GM23338 (cell line): ENCODE measurements at regions not wholly inside any gene's neighbourhood (a gene's known extent, or its start where the extent isn't known, plus 50 kb on each side); places are given as distances from the start of the nearest gene placed in this dataset.

Experiments
- CREB1 ChIP-seq: fragments of 250-450 bp; sonication (Bioruptor Pico); IDR thresholded peaks from 2 replicates; pipeline ENCODE4 v1.5.0; 2020; ENCODE audit warnings: low read depth, mild to moderate bottlenecking, moderate library complexity
- EZH2 ChIP-seq: fragments of 200-600 bp; sonication (generic); IDR thresholded peaks from one replicate; pipeline ENCODE4 v1.8.0; 2017; ENCODE audit warnings: antibody characterized with exemption, mild to moderate bottlenecking, low read depth; ENCODE audit not compliant: unreplicated experiment
- EZH2phosphoT487 ChIP-seq: fragments of 200-600 bp; sonication (generic); IDR thresholded peaks from one replicate; pipeline ENCODE4 v1.8.1; 2018; ENCODE audit warnings: antibody characterized with exemption; ENCODE audit not compliant: unreplicated experiment
- JUNB ChIP-seq: IDR thresholded peaks from one replicate; pipeline ENCODE4 v1.6.1; 2016; ENCODE audit warnings: antibody characterized with exemption; ENCODE audit not compliant: unreplicated experiment
- NANOG ChIP-seq: IDR thresholded peaks from 2 replicates; pipeline ENCODE4 v1.6.1; 2016; ENCODE audit warnings: antibody characterized with exemption, borderline replicate concordance
- POLR2AphosphoS5 ChIP-seq: IDR thresholded peaks from 2 replicates; pipeline ENCODE4 v1.6.1; 2016; ENCODE audit warnings: antibody characterized with exemption, low read depth
- STAT1 ChIP-seq: IDR thresholded peaks from one replicate; pipeline ENCODE4 v1.6.1; 2016; ENCODE audit warnings: antibody characterized with exemption; ENCODE audit not compliant: unreplicated experiment
- ZNF114 ChIP-seq: fragments of 250-450 bp; sonication (Bioruptor Pico); IDR thresholded peaks from 2 replicates; pipeline ENCODE4 v1.5.0; 2020; ENCODE audit warnings: mild to moderate bottlenecking, moderate library complexity
- ZNF331 ChIP-seq: fragments of 250-450 bp; sonication (Bioruptor Pico); IDR thresholded peaks from 2 replicates; pipeline ENCODE4 v1.5.0; 2020; ENCODE audit warnings: low read depth, mild to moderate bottlenecking, moderate library complexity
- TF ChIP-seq, protein P1 (sequence below): fragments of 250-450 bp; sonication (Bioruptor Pico); IDR thresholded peaks from 2 replicates; pipeline ENCODE4 v1.5.0; 2020; ENCODE audit warnings: mild to moderate bottlenecking, moderate library complexity
- TF ChIP-seq, protein P2 (sequence below): IDR thresholded peaks from 2 replicates; pipeline ENCODE4 v1.6.1; 2016; ENCODE audit warnings: antibody characterized with exemption
- TF ChIP-seq, protein P3 (sequence below), 2 experiments: fragments of 200-600 bp in 1 of 2; sonication (generic) in 1 of 2; conservative IDR thresholded peaks; 2 replicates each; pipeline versions ENCODE4 v1.5.1 to v1.6.1; 2016 to 2017; ENCODE audit warnings: antibody characterized with exemption in 2 of 2, low read depth in 2 of 2, mild to moderate bottlenecking in 2 of 2, moderate library complexity in 1 of 2

DNA sequence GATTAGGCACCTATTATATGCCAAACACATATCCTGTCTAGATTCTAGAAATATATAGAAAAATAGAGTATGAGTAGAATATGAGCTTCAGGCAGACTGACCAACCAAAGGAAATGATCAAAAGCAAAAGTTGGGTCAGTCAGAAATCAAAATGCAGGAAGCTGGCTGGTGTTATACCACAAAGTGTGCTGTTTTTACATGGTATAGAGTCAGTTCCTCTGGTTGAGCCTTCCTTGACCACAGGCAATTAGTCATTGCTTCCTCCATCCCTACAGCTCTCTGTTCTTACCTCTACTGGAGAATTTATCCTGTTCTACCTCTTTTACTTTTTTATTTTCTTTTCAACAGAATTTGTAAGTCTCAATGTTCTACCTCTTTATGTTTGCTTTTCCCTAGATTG lies 149.8 kb downstream of the TMCO5A start (continued):
- TF ChIP-seq, protein P1, sequence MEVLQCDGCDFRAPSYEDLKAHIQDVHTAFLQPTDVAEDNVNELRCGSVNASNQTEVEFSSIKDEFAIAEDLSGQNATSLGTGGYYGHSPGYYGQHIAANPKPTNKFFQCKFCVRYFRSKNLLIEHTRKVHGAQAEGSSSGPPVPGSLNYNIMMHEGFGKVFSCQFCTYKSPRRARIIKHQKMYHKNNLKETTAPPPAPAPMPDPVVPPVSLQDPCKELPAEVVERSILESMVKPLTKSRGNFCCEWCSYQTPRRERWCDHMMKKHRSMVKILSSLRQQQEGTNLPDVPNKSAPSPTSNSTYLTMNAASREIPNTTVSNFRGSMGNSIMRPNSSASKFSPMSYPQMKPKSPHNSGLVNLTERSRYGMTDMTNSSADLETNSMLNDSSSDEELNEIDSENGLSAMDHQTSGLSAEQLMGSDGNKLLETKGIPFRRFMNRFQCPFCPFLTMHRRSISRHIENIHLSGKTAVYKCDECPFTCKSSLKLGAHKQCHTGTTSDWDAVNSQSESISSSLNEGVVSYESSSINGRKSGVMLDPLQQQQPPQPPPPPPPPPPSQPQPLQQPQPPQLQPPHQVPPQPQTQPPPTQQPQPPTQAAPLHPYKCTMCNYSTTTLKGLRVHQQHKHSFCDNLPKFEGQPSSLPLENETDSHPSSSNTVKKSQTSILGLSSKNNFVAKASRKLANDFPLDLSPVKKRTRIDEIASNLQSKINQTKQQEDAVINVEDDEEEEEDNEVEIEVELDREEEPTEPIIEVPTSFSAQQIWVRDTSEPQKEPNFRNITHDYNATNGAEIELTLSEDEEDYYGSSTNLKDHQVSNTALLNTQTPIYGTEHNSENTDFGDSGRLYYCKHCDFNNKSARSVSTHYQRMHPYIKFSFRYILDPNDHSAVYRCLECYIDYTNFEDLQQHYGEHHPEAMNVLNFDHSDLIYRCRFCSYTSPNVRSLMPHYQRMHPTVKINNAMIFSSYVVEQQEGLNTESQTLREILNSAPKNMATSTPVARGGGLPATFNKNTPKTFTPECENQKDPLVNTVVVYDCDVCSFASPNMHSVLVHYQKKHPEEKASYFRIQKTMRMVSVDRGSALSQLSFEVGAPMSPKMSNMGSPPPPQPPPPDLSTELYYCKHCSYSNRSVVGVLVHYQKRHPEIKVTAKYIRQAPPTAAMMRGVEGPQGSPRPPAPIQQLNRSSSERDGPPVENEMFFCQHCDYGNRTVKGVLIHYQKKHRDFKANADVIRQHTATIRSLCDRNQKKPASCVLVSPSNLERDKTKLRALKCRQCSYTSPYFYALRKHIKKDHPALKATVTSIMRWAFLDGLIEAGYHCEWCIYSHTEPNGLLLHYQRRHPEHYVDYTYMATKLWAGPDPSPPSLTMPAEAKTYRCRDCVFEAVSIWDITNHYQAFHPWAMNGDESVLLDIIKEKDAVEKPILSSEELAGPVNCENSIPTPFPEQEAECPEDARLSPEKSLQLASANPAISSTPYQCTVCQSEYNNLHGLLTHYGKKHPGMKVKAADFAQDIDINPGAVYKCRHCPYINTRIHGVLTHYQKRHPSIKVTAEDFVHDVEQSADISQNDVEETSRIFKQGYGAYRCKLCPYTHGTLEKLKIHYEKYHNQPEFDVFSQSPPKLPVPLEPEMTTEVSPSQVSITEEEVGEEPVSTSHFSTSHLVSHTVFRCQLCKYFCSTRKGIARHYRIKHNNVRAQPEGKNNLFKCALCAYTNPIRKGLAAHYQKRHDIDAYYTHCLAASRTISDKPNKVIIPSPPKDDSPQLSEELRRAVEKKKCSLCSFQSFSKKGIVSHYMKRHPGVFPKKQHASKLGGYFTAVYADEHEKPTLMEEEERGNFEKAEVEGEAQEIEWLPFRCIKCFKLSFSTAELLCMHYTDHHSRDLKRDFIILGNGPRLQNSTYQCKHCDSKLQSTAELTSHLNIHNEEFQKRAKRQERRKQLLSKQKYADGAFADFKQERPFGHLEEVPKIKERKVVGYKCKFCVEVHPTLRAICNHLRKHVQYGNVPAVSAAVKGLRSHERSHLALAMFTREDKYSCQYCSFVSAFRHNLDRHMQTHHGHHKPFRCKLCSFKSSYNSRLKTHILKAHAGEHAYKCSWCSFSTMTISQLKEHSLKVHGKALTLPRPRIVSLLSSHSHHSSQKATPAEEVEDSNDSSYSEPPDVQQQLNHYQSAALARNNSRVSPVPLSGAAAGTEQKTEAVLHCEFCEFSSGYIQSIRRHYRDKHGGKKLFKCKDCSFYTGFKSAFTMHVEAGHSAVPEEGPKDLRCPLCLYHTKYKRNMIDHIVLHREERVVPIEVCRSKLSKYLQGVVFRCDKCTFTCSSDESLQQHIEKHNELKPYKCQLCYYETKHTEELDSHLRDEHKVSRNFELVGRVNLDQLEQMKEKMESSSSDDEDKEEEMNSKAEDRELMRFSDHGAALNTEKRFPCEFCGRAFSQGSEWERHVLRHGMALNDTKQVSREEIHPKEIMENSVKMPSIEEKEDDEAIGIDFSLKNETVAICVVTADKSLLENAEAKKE (CRISPR knock-in tag): no peak
- TF ChIP-seq EZH2phosphoT487 (no peak), CREB1 (CRISPR knock-in tag) (no peak), EZH2 (no peak), JUNB (no peak), ZNF331 (CRISPR knock-in tag) (no peak), POLR2AphosphoS5 (no peak), NANOG (no peak), ZNF114 (no peak), STAT1 (no peak)
- TF ChIP-seq, protein P2, sequence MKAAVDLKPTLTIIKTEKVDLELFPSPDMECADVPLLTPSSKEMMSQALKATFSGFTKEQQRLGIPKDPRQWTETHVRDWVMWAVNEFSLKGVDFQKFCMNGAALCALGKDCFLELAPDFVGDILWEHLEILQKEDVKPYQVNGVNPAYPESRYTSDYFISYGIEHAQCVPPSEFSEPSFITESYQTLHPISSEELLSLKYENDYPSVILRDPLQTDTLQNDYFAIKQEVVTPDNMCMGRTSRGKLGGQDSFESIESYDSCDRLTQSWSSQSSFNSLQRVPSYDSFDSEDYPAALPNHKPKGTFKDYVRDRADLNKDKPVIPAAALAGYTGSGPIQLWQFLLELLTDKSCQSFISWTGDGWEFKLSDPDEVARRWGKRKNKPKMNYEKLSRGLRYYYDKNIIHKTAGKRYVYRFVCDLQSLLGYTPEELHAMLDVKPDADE: no peak
- TF ChIP-seq, protein P3, sequence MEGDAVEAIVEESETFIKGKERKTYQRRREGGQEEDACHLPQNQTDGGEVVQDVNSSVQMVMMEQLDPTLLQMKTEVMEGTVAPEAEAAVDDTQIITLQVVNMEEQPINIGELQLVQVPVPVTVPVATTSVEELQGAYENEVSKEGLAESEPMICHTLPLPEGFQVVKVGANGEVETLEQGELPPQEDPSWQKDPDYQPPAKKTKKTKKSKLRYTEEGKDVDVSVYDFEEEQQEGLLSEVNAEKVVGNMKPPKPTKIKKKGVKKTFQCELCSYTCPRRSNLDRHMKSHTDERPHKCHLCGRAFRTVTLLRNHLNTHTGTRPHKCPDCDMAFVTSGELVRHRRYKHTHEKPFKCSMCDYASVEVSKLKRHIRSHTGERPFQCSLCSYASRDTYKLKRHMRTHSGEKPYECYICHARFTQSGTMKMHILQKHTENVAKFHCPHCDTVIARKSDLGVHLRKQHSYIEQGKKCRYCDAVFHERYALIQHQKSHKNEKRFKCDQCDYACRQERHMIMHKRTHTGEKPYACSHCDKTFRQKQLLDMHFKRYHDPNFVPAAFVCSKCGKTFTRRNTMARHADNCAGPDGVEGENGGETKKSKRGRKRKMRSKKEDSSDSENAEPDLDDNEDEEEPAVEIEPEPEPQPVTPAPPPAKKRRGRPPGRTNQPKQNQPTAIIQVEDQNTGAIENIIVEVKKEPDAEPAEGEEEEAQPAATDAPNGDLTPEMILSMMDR (conservative IDR thresholded peaks at IDR 0.05; ENCODE audit: low read depth in 2 of 2): no peak
